A673 (cell line): ENCODE measurements at regions not wholly inside any gene's neighbourhood (a gene's known extent, or its start where the extent isn't known, plus 50 kb on each side); places are given as distances from the start of the nearest gene placed in this dataset.

ENCODE experiments used
- EZH2 ChIP-seq: fragments of 200-600 bp; sonication (generic); IDR thresholded peaks from 2 replicates; pipeline ENCODE4 v1.6.1; 2017; ENCODE audit warnings: borderline replicate concordance, low read depth, mild to moderate bottlenecking, mixed read lengths, antibody characterized with exemption, low read length; ENCODE audit not compliant: poor library complexity, severe bottlenecking
- TF ChIP-seq, protein P1 (sequence below): fragments of 300-800, 200-600 bp; sonication (generic); conservative IDR thresholded peaks from 2 replicates; pipeline ENCODE4 v1.5.1; 2017; ENCODE audit warnings: low read depth, mild to moderate bottlenecking, antibody characterized with exemption, low read length, moderate library complexity, mixed read lengths

DNA sequence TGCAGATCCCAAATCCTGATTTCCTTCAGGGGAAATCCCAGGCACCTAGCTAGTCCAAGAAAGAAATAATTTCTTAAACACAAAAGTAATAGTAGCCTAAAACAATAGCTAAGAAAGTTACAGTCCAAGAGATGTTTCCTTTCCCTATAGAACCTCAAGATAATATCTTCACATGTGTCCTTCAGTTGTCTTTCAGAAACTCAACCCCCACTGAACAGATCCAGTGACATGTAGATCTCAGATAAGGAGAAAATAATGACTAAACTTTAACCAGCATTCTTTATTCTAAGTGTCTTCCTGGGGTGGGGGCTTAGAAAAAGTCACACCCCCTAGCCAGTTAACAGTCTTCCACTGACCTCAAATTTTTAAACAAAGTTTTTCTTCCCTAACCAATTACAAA is 131.3 kb upstream of the ADRA1B start:
- TF ChIP-seq, protein P1, sequence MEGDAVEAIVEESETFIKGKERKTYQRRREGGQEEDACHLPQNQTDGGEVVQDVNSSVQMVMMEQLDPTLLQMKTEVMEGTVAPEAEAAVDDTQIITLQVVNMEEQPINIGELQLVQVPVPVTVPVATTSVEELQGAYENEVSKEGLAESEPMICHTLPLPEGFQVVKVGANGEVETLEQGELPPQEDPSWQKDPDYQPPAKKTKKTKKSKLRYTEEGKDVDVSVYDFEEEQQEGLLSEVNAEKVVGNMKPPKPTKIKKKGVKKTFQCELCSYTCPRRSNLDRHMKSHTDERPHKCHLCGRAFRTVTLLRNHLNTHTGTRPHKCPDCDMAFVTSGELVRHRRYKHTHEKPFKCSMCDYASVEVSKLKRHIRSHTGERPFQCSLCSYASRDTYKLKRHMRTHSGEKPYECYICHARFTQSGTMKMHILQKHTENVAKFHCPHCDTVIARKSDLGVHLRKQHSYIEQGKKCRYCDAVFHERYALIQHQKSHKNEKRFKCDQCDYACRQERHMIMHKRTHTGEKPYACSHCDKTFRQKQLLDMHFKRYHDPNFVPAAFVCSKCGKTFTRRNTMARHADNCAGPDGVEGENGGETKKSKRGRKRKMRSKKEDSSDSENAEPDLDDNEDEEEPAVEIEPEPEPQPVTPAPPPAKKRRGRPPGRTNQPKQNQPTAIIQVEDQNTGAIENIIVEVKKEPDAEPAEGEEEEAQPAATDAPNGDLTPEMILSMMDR, result no peak
- no peak for TF ChIP-seq EZH2
